ENCODE measurements at regions not wholly inside any gene's neighbourhood (a gene's known extent, or its start where the extent isn't known, plus 50 kb on each side); places are given as distances from the start of the nearest gene placed in this dataset.

- in situ Hi-C loops (cut with HindIII; ENCODE audit: low pct_unique_long_range_greater_than_20kb, low sequenced_read_pairs), result no loop called here
- Histone ChIP-seq H3K4me1 (ENCODE audit: control insufficient read depth, insufficient read depth, low read length) (no peaks in the 10 kb centered on the region), H3K27ac (ENCODE audit: low read length) (no peak overlapping the region), H3K9me3 (ENCODE audit: control insufficient read depth, insufficient read depth, low read depth, low read length) (no peaks in the 10 kb centered on the region), H3K36me3 (ENCODE audit: control insufficient read depth, insufficient read depth, low read length) (no peaks in the 10 kb centered on the region), H3K27me3 (ENCODE audit: control insufficient read depth, insufficient read depth, low read length) (no peaks in the 10 kb centered on the region), H3K4me3 (ENCODE audit: low read depth in 2 of 2, low read length in 2 of 2) (no peak overlapping the region)
- TF ChIP-seq TCF7L2 (IDR thresholded peaks at IDR 0.05; ENCODE audit: low read depth, low read length) (no peak), POLR2AphosphoS5 (IDR thresholded peaks at IDR 0.05; ENCODE audit: low read depth, low read length) (no peak), CTCF (IDR thresholded peaks at IDR 0.05) (no peak), SIN3A (IDR thresholded peaks at IDR 0.05; ENCODE audit: borderline replicate concordance, insufficient read depth, low read depth, low read length) (no peak), REST (IDR thresholded peaks at IDR 0.05; ENCODE audit: insufficient read depth in 1 of 2, low read depth in 2 of 2, low read length in 1 of 2) (no peak)
- DNase-seq (ENCODE audit: low read depth, low spot score), result no peak
- ChIA-PET CTCF (no interaction called here), POLR2A (no interaction called here)
- ATAC-seq, result no peak
- no TSS peak for BruUV-seq (replicated peaks)
- intact Hi-C loops (cut with micrococcal nuclease; ENCODE audit: unreplicated experiment), result no loop called here
These were observed 1389.4 kb upstream of the GOT2 start for GRCh38 chr16:60123392-60124023.

- no peak for TF ChIP-seq POLR2AphosphoS5 (IDR thresholded peaks at IDR 0.05; ENCODE audit: low read depth, low read length)
- no peak for TF ChIP-seq CTCF (IDR thresholded peaks at IDR 0.05)
- no peak for TF ChIP-seq SIN3A (IDR thresholded peaks at IDR 0.05; ENCODE audit: borderline replicate concordance, insufficient read depth, low read depth, low read length)
- TF ChIP-seq REST (IDR thresholded peaks at IDR 0.05; ENCODE audit: insufficient read depth in 1 of 2, low read depth in 2 of 2, low read length in 1 of 2), result no peak
- TF ChIP-seq TCF7L2 (IDR thresholded peaks at IDR 0.05; ENCODE audit: low read depth, low read length), result no peak
- Histone ChIP-seq H3K4me1 (ENCODE audit: control insufficient read depth, insufficient read depth, low read length) (no peaks in the 10 kb centered on the region), H3K36me3 (ENCODE audit: control insufficient read depth, insufficient read depth, low read length) (no peaks in the 10 kb centered on the region), H3K4me3 (ENCODE audit: low read depth in 2 of 2, low read length in 2 of 2) (no peak overlapping the region), H3K27ac (ENCODE audit: low read length) (no peak overlapping the region), H3K9me3 (ENCODE audit: control insufficient read depth, insufficient read depth, low read depth, low read length) (no peaks in the 10 kb centered on the region), H3K27me3 (ENCODE audit: control insufficient read depth, insufficient read depth, low read length) (no peaks in the 10 kb centered on the region)
- in situ Hi-C loops (cut with HindIII; ENCODE audit: low pct_unique_long_range_greater_than_20kb, low sequenced_read_pairs) (no loop called here), intact Hi-C loops (cut with micrococcal nuclease; ENCODE audit: unreplicated experiment) (no loop called here)
- BruUV-seq (replicated peaks), result no TSS peak
- ChIA-PET POLR2A (no interaction called here), CTCF (no interaction called here)
- ATAC-seq (no peak), DNase-seq (ENCODE audit: low read depth, low spot score) (no peak)
These were observed 1386.5 kb upstream of the GOT2 start for GRCh38 chr16:60120586-60120985.

Measured in Panc1 (cell line).